HG03342 (cell line): ENCODE measurements at regions not wholly inside any gene's neighbourhood (a gene's known extent, or its start where the extent isn't known, plus 50 kb on each side); places are given as distances from the start of the nearest gene placed in this dataset.

Experiments used
- ATAC-seq: cut with Tn5 transposase; IDR thresholded peaks from one replicate; pipeline ENCODE4 v1.9.1; 2021; ENCODE audit warnings: mild to moderate bottlenecking, moderate library complexity; ENCODE audit not compliant: unreplicated experiment

DNA sequence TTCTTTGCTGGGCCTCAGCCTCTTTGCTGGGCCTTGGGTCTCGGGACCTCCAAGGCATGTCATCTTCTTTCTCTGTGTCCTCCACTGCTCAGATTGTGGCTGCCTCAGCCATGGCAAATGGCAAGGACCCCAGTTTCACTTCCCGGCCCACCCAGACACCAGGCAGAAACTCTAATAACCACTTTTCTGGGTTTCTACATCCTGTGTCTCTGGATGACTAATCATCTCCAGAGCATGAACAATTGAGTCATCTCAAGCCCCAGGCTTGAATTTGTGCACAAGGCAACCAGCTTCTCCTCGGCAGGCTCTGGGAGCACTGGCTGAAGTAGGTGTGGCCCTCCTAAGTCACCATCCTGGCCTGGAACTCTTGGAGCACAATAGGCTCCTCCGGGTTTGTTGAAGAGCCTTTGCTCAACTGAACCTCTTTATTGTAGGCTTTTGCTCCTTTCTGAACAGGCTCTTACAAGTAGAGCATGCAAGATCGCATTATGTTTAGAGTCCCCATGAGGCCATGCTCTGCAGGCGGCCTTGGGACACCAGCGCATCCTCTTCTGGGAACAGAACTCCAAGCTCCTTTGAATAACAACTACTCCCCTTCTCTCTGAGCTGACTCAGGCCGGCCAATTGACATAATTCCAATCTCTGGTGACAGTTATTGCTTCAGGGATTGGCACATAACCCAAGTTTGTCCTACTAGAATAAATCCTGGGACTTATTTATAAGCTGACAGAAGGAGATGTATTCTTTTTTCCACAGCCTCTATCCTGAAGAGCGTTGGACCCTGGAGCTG is 218.1 kb downstream of the WDR11 start:
- peak; percentile 93 for ATAC-seq

DNA sequence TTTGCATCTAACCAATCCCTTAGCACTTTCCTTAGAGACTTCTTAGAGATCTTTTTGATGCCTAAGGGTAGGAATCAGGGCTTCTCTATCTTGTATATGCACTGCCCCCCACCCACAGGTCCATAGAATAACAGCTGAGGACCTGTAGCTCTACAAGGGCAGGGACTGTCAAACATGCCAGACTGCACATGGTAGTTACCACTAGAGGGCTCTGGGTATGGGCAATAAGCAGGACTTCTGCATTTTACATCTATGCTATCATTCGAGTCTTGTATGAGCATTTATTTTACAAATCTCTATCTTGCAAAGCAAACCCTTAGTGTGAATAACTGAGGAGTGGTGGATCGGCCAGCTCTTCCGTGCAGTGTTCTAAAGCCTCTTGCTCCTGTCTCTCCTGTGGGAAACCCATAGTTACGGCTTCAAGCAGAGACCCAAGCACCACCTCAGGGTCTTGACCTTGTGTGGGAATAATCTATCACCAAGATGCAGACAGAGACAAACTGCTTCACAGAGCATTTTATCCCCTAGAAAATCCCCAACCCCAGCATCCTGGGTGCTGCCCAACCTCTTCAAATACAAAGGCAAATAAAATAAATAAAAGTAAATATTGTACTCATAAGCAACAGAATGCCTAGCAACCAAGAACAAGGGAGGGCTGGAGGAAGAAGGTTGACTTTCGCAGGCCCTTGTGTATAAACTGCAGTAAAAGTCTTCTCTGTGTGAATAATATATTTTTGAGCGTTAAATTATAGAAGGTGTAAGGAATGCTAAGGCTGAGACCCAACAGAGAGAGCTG is 219.3 kb downstream of the WDR11 start:
- no peak for ATAC-seq

GRCh38 chr10:121071901-121072300 is 220.7 kb downstream of the WDR11 start:
- no peak for ATAC-seq

GRCh38 chr10:121073728-121074127 is 222.6 kb downstream of the WDR11 start:
- no peak for ATAC-seq

DNA sequence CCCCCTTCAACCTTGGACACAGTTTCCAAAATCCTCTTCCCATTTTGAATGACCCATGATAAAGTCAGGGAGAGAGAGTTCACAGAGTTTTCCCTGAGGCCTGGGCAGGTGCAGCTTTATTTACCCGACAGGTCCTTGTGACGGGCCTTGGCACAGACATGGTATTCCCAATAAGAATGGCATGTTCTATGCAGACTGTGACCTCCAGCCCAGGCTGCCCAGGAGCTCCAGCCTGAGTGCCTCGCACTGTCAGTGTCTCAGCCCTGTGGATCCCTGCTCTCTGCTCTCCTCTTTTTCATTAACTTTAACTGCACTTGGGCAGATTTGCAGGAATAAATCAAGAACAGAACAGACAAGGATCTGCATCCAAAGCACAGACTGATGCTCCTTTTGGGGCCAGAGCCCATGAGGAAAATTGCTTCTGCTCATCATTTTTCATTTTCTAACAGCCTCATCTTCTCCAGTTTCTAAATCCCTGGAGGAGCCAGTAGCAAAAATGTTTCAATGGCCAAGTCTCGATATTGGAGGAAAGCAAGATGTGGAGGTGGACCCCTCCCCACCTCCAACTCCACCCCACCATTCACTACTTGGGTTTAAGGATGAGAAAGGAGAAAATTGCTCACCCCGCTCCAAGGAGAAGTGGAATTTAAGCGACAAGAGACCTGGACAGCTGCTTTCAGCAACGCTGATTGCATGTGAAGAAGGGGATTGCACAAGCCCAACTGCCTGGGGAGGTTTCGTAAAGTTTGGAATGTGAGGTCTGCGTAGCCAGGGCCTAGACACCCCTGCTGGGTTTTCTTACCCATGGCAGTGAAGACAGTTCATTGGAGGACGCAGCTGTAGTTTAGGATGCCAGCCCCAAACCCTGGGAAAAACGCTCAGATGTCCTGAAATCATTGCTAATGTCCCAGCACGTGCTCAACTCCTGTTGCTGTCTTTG is 225.9 kb downstream of the WDR11 start:
- ATAC-seq: no peak

DNA sequence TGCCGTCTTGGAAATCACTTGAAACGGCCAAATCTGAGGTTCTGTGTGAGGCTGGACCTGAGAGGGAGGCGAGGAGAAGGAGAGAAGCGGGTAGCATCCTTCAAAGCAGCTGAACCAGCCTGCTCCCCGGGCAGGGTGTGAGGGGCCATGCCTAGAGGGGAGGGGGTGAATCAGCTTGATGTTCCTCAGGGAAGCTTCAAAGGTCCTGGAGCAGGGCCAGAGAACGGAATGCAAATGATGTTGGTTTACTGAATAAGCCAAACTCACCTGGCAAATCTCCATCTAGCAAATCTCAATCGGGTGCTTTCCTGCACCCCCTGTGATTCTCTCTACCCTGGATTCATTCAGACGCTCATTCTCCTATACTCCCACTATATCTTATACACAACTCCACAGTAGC is 226.9 kb downstream of the WDR11 start:
- ATAC-seq: no peak

DNA sequence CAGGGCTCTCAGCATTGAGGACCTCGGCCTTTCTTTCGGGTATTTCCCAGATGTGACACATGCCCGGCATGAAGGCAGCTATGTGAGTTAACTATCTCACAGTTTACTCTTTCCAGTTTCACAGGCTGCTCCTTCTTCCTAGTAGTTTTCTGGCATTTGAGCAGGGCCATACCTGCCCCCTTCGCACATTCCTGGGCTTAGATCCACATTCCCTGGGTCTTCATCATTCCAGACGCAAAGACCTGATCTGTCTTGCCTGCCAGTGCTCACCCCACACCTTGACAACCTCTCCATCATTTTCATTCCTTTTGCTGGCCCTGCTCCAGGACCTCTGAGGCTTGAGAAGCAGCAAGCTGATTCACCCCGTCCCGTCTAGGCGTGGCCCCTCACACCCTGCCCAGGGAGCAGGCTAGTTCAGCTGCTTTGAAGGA is 227.5 kb downstream of the WDR11 start:
- no peak for ATAC-seq

GRCh38 chr10:121079226-121079625 is 228.1 kb downstream of the WDR11 start:
- no peak for ATAC-seq

DNA sequence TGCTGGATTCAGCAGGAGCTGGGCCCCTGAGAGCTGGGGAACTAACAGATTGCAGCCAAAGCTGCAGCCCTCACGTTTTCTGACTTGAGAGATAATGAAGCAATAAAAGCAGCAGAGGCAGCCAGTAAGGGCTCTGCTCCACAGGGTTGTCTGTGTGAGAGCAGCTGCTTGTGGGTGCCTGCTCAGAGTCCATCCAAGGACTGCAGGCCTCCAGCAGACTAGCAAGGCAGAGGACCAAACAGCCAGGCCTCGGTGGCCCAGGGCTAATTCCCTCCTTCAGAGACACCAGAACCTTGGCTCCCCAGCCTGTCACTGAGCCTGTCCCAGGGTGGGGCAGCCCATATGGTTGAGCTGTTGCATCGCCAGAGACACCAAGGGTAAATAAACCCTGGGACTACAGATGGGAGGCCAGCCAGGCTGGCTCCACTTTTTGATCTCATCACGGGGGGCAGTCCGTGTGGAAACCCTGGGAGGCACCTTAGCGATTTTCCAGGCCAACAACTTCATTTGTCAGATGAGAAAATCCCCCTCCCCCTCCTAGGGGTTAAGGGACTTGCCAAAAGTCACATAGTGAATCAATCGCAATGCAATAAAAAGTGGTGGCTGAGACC is 229.2 kb downstream of the WDR11 start:
- ATAC-seq: no peak

DNA sequence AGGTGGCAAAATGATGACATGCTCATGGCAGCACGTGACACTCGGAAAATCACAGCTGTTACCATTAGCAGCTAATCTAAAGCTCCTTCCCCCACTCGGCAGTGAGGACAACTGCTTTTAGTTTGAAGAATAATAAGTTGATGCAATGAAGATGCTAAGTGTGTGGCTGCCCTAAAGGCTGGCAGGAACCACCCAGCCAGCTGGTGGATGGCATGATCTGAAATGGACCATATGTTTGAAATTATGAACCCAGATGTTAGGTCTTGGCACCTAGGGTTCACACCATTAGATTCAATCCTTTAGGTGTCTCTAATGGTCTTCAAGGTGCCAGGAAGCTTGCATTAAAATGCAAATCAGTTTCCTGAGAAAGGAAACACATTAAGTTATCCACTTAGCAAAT is 230.1 kb downstream of the WDR11 start:
- ATAC-seq: no peak

DNA sequence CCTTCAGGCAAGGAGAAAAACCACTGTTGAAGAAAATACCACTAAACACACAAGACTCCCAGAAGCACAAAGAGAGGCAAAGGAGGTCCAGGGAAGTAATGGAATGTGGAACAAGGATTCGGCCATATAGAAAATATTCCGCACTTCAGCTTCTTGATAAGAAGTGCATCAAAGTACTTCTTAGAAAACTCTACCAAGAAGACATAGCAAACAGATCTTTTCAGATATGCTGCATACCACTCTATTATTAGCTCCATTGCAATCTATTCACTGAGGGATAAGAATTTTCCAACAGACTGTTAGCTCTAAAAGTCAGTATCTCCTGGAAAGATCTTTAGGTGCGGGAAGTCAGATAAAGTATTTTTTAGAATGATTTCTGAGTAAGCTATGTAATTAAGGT is 231.8 kb downstream of the WDR11 start:
- no peak for ATAC-seq

DNA sequence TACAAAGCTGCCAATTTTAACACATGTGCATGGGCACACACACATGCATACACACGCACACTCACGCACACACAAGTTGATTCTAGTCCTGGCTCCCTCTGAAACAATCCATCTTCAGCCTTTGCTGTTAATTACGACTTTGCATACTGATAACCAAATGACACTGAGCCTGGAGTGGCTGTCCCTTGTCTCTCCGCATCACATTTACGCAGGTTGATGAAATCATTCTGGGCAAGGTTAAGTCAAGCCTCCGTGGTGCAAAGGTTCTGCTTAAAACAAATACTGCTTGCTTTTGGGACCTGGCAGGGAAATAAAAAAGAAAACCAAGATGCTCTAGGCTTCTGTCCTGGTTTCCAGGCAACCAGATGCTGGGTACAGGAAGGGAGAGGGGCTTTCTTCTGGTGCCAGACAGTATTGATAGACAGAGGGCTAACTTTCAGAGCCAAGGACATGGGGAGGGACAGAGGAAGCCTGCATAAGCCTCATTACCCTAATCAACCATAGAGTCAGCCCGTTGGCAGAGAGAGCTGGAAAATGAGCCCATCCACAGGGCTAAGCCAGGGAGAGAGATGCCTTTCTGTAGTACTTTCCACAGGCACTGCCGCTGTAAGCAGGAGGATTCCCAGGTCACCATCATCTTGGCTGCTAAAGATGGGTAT is 233.0 kb downstream of the WDR11 start:
- ATAC-seq: no peak

GRCh38 chr10:121084675-121085070 is 233.5 kb downstream of the WDR11 start:
- ATAC-seq: no peak

GRCh38 chr10:121085367-121085766 is 234.2 kb downstream of the WDR11 start:
- no peak for ATAC-seq

DNA sequence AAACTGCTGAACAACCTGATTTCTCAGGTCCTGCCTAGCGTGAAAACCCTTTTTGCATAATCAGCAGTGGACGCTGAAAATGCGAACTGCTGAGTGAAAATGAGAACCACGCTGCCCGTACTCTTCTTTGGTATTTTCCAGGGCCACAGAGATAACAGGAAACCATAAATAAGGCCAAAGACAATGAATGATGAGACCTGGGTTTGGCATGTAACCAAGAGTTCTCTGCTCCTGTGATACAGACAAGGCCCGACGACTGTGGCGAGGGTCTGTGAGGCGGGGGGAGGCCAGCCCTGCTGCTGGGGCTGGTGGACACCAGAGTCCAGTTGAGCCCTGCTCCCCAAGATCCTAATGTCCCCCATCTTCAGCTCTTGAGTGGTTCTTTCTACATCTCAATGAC is 236.0 kb downstream of the WDR11 start:
- no peak for ATAC-seq

GRCh38 chr10:121087688-121088087 is 236.5 kb downstream of the WDR11 start:
- no peak for ATAC-seq

DNA sequence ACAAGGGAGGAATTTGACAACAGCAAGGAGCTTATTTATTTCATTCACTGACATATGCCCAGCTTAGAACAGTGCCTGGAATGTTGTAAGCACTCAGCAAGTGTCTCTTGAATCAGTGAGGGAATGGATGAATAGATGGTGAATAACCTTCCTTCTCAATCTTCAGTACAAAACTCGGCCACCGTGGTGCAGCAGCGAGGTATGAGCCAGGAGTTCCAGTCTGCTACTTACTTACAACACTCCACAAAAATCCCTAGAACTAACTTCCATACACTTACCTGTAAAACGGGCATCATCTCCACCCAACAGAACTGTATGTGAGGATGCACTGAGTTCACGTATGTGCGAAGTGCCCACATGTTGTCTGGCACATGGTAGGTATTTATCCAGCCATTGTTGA is 237.4 kb downstream of the WDR11 start:
- no peak for ATAC-seq

GRCh38 chr10:121089434-121089833 is 238.3 kb downstream of the WDR11 start:
- no peak for ATAC-seq

GRCh38 chr10:121091961-121092719 is 241.0 kb downstream of the WDR11 start:
- no peak for ATAC-seq

DNA sequence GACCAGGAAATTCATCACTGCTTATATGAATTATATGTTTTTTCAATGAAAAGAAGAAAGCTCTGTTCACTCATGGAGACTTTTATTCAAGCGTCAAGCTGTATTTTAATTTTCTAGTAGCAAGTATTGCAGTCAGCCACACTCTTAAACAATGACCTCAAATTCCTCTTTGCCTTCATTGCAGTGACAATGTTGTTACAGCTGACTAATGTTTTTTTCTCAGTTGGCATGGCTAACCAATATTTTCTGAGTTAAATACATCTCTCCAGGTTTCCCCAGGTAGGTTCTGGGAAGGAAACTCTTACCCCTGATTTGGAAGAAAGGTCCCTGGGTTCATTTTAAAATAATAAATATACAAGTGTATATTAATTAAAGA is 241.5 kb downstream of the WDR11 start:
- ATAC-seq: no peak
